OCI-LY7 (cell line): ENCODE measurements at regions not wholly inside any gene's neighbourhood (a gene's known extent, or its start where the extent isn't known, plus 50 kb on each side); places are given as distances from the start of the nearest gene placed in this dataset.

Experiments
- BruUV-seq: library from RNA; stranded (reverse); fragments of 400-500 nt; replicated peaks from 2 replicates; lab custom pipeline; 2021; lab: Mats Ljungman, UMichigan
- CTCF ChIA-PET: fragments of 300-600 bp; sonication (Branson Sonifier 250); formaldehyde crosslinking; loops from one replicate; lab custom pipeline; 2022; ENCODE audit warnings: antibody characterized with exemption; ENCODE audit not compliant: unreplicated experiment; lab: Charles Lee
- POLR2A ChIA-PET: fragments of 300-600 bp; sonication (Branson Sonifier 250); formaldehyde crosslinking; loops from one replicate; lab custom pipeline; 2022; ENCODE audit warnings: antibody characterized with exemption; lab: Charles Lee
- DNase-seq: peaks from one replicate; pipeline ENCODE4 v3.0.0-alpha.2; 2015; ENCODE audit warnings: low spot score
- H2AFZ ChIP-seq: fragments of 200-600 bp; sonication (generic), shearing (Covaris generic); 2 replicates; pipeline ENCODE4 v1.6.1; 2014; ENCODE audit warnings: mild to moderate bottlenecking, antibody characterized with exemption, low read length, moderate library complexity
- H3K27ac ChIP-seq: fragments of 200-600 bp; sonication (generic); 2 replicates; pipeline ENCODE4 v1.5.1; 2014; ENCODE audit warnings: mixed run types, low read depth, mild to moderate bottlenecking, moderate library complexity, low read length, inconsistent platforms; ENCODE audit not compliant: poor library complexity, severe bottlenecking
- H3K36me3 ChIP-seq: fragments of 200-600 bp; sonication (generic); 2 replicates; pipeline ENCODE4 v1.6.1; 2014; ENCODE audit warnings: mild to moderate bottlenecking, antibody characterized with exemption, low read length, moderate library complexity, mixed read lengths; ENCODE audit not compliant: insufficient read depth
- H3K4me1 ChIP-seq: fragments of 200-600 bp; sonication (generic); 2 replicates; pipeline ENCODE4 v1.5.1; 2014; ENCODE audit warnings: mild to moderate bottlenecking, low read length; ENCODE audit not compliant: insufficient read depth, poor library complexity, severe bottlenecking
- H3K4me2 ChIP-seq: fragments of 200-600 bp; sonication (generic); 2 replicates; pipeline ENCODE4 v1.6.1; 2014; ENCODE audit warnings: mild to moderate bottlenecking, low read length
- H3K4me3 ChIP-seq: fragments of 200-600 bp; sonication (generic); 2 replicates; pipeline ENCODE4 v1.5.1; 2014; ENCODE audit warnings: mild to moderate bottlenecking, low read depth, low read length; ENCODE audit not compliant: poor library complexity, severe bottlenecking
- H3K79me2 ChIP-seq: fragments of 200-600 bp; sonication (generic); 2 replicates; pipeline ENCODE4 v1.6.1; 2016; ENCODE audit warnings: low read depth, mild to moderate bottlenecking, low read length, moderate library complexity, mixed read lengths; ENCODE audit not compliant: insufficient read depth
- H3K9me2 ChIP-seq: fragments of 200-600 bp; sonication (generic); 2 replicates; pipeline ENCODE4 v1.6.1; 2016; ENCODE audit warnings: mild to moderate bottlenecking, low read length, mixed read lengths; ENCODE audit not compliant: insufficient read depth
- H3K9me3 ChIP-seq: fragments of 200-600 bp; sonication (generic); 2 replicates; pipeline ENCODE4 v1.6.1; 2014; ENCODE audit warnings: mild to moderate bottlenecking, mixed run types, low read length, mixed read lengths
- H4K20me1 ChIP-seq: fragments of 200-600 bp; sonication (generic); 2 replicates; pipeline ENCODE4 v1.6.1; 2014; ENCODE audit warnings: mild to moderate bottlenecking, antibody characterized with exemption, low read length, moderate library complexity, mixed read lengths; ENCODE audit not compliant: insufficient read depth
- EZH2phosphoT487 ChIP-seq: fragments of 200-600 bp; sonication (generic); IDR thresholded peaks from 2 replicates; pipeline ENCODE4 v1.6.1; 2018; ENCODE audit warnings: low read depth, borderline replicate concordance, mild to moderate bottlenecking, mixed run types, antibody characterized with exemption, low read length, moderate library complexity, mixed read lengths
- intact Hi-C: fragments of 100-400 bp; cut with micrococcal nuclease; formaldehyde crosslinking; loops from one replicate; pipeline ENCODE4 v1.10.0; 2022; ENCODE audit not compliant: unreplicated experiment
- TF ChIP-seq, protein P1 (sequence below): fragments of 200-600 bp; sonication (generic); conservative IDR thresholded peaks from 2 replicates; pipeline ENCODE4 v1.5.1; 2014; ENCODE audit warnings: mild to moderate bottlenecking, antibody characterized with exemption, low read length, moderate library complexity, mixed read lengths

DNA sequence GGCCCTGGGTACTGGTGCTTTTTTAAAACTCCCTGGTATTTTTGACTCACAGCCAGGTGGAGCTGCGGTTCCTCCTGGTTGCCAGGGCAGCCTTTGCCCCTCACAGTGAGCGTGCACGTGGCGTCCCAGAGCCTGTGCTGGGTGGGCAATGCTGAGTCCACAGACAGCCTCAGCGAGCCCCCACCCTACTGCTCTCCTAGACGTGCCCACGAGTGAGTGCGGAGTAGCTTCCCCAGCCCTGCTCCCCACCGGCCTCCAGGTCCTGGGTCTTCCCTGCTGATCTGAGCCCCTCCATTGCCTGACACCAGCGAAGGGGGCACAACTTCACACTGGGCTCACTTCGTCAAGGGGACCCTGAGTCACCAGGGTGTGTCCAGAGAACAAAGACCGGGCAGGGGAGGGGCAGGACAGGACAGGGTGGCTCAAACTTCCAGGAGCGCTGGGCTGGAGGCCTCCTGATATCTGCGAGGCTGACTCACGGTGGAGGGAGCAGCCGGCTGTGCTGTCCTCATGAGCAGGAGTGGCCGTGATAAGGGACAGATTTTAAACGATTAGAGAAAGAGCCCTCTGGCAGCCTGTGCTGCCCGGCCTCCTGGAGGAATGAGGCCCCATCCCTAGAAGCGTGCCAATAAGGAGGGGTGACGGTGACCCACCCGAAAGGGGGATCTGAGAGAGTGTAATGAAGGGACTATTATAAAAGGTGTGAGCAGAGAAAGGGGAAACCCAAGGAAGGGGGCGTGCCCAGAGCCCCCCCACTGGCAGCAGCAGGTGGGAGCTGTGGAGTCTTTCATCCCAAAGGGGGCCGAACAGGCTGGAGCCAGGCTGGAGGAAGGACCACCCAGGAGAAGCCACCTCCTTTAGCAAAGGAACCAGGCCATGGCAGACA is 129.3 kb upstream of the FGF3 start:
- Histone ChIP-seq H3K79me2 (no peaks in the 10 kb centered on the region), H3K4me1 (no peaks in the 10 kb centered on the region), H3K27ac (no peak overlapping the region), H3K9me3 (no peaks in the 10 kb centered on the region), H3K4me2 (no peak overlapping the region), H2AFZ (no peak overlapping the region), H4K20me1 (no peaks in the 10 kb centered on the region), H3K36me3 (no peaks in the 10 kb centered on the region), H3K4me3 (no peak overlapping the region), H3K9me2 (no peaks in the 10 kb centered on the region)
- ChIA-PET POLR2A (no interaction called here), CTCF (no interaction called here)
- intact Hi-C loops: loop anchor here (10.0 kb wide), 1 partner anchor 246 kb away; no protein-coding TSS in a partner anchor
- BruUV-seq: no TSS peak
- no peak for DNase-seq
- TF ChIP-seq, protein P1, sequence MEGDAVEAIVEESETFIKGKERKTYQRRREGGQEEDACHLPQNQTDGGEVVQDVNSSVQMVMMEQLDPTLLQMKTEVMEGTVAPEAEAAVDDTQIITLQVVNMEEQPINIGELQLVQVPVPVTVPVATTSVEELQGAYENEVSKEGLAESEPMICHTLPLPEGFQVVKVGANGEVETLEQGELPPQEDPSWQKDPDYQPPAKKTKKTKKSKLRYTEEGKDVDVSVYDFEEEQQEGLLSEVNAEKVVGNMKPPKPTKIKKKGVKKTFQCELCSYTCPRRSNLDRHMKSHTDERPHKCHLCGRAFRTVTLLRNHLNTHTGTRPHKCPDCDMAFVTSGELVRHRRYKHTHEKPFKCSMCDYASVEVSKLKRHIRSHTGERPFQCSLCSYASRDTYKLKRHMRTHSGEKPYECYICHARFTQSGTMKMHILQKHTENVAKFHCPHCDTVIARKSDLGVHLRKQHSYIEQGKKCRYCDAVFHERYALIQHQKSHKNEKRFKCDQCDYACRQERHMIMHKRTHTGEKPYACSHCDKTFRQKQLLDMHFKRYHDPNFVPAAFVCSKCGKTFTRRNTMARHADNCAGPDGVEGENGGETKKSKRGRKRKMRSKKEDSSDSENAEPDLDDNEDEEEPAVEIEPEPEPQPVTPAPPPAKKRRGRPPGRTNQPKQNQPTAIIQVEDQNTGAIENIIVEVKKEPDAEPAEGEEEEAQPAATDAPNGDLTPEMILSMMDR: no peak
- TF ChIP-seq EZH2phosphoT487: no peak

GRCh38 chr11:69949327-69949726 is 128.8 kb upstream of the ANO1 start:
- no peak for TF ChIP-seq EZH2phosphoT487
- TF ChIP-seq, protein P1: no peak
- intact Hi-C loops: loop anchor here (10.0 kb wide), 1 partner anchor 245 kb away; no protein-coding TSS in a partner anchor
- Histone ChIP-seq H2AFZ (no peak overlapping the region), H3K27ac (no peak overlapping the region), H3K79me2 (no peaks in the 10 kb centered on the region), H3K4me3 (no peak overlapping the region), H3K36me3 (no peaks in the 10 kb centered on the region), H3K4me2 (no peak overlapping the region), H4K20me1 (no peaks in the 10 kb centered on the region), H3K4me1 (no peaks in the 10 kb centered on the region), H3K9me2 (no peaks in the 10 kb centered on the region), H3K9me3 (no peaks in the 10 kb centered on the region)
- CTCF ChIA-PET: no interaction called here
- no peak for DNase-seq
- POLR2A ChIA-PET: no interaction called here
- no TSS peak for BruUV-seq

DNA sequence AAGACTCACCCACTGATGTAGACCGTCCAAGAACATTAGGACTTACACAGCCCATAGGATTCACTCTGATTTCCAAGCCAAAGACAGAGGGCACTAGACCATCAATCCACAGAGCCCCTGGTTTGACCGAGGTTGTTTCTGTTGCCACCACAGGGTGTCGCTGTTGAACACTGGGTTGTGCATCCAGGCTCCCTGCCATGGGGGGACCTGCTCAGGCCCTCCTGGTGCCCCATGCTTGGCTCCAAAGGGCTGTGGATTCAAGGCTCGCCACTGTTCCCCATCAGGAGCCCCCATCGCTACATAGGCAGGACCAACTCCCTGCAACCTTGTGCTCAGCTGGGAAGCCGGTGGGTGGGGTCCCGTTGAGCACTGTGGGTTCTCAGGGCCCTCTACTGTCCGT is 128.0 kb upstream of the ANO1 start:
- DNase-seq: peak; percentile 42
- Histone ChIP-seq H4K20me1 (no peaks in the 10 kb centered on the region), H3K4me3 (no peak overlapping the region), H3K9me2 (no peaks in the 10 kb centered on the region), H3K27ac (no peak overlapping the region), H3K79me2 (no peaks in the 10 kb centered on the region), H3K4me2 (no peak overlapping the region), H3K9me3 (no peaks in the 10 kb centered on the region), H3K36me3 (no peaks in the 10 kb centered on the region), H3K4me1 (no peaks in the 10 kb centered on the region), H2AFZ (no peak overlapping the region)
- no peak for TF ChIP-seq EZH2phosphoT487
- TF ChIP-seq, protein P1: peak; percentile 78
- CTCF ChIA-PET: no interaction called here
- POLR2A ChIA-PET: no interaction called here
- intact Hi-C loops: no loop called here
- no TSS peak for BruUV-seq
